Liver (tissue), 3 donors: ENCODE measurements at regions not wholly inside any gene's neighbourhood (a gene's known extent, or its start where the extent isn't known, plus 50 kb on each side); places are given as distances from the start of the nearest gene placed in this dataset.

Experiments used
- ATF3 ChIP-seq: IDR thresholded peaks from 2 replicates; pipeline ENCODE4 v1.6.1; 2016; ENCODE audit warnings: antibody characterized with exemption
- EGR1 ChIP-seq, 2 donors: IDR thresholded peaks; 2 replicates each; pipeline ENCODE4 v1.6.1; 2016 to 2018; ENCODE audit warnings: antibody characterized with exemption in 2 of 2, low read depth in 2 of 2
- FOXA1 ChIP-seq: IDR thresholded peaks from 2 replicates; pipeline ENCODE4 v1.6.1; 2016; ENCODE audit warnings: antibody characterized with exemption
- GABPA ChIP-seq, 2 donors: IDR thresholded peaks in 1 of 2; conservative IDR thresholded peaks in 1 of 2; 2 replicates each; pipeline ENCODE4 v1.6.1; 2016; ENCODE audit warnings: antibody characterized with exemption in 2 of 2, mild to moderate bottlenecking in 1 of 2, moderate library complexity in 1 of 2
- HNF4G ChIP-seq: IDR thresholded peaks from 2 replicates; pipeline ENCODE4 v1.6.1; 2016; ENCODE audit warnings: antibody characterized with exemption
- MAX ChIP-seq: IDR thresholded peaks from 2 replicates; pipeline ENCODE4 v1.6.1; 2016; ENCODE audit warnings: antibody characterized with exemption
- RAD21 ChIP-seq, 2 donors: IDR thresholded peaks; 2 replicates each; pipeline ENCODE4 v1.6.1; 2016; ENCODE audit warnings: antibody characterized with exemption in 2 of 2, mild to moderate bottlenecking in 2 of 2
- REST ChIP-seq: IDR thresholded peaks from 2 replicates; pipeline ENCODE4 v1.6.1; 2016; ENCODE audit warnings: antibody characterized with exemption, mild to moderate bottlenecking
- RXRA ChIP-seq, 2 donors: IDR thresholded peaks; 2 replicates each; pipeline ENCODE4 v1.6.1; 2017 to 2018; ENCODE audit warnings: antibody characterized with exemption in 2 of 2, mild to moderate bottlenecking in 1 of 2
- SP1 ChIP-seq: IDR thresholded peaks from 2 replicates; pipeline ENCODE4 v1.6.1; 2018; ENCODE audit warnings: antibody characterized with exemption, mild to moderate bottlenecking
- TAF1 ChIP-seq: conservative IDR thresholded peaks from 2 replicates; pipeline ENCODE4 v1.6.1; 2016; ENCODE audit warnings: antibody characterized with exemption, mild to moderate bottlenecking
- YY1 ChIP-seq: IDR thresholded peaks from 2 replicates; pipeline ENCODE4 v1.6.1; 2016; ENCODE audit warnings: antibody characterized with exemption, mild to moderate bottlenecking
- ZBTB33 ChIP-seq: IDR thresholded peaks from 2 replicates; pipeline ENCODE4 v1.6.1; 2016; ENCODE audit warnings: antibody characterized with exemption
- TF ChIP-seq, protein P1 (sequence below): fragments of 150-350 bp; IDR thresholded peaks from 2 replicates; pipeline ENCODE4 v1.5.1; 2017; ENCODE audit warnings: improper control_type of control experiment, low read depth, low read length; ENCODE audit not compliant: missing input control
- donor health status: healthy.
- donor health status: healthy.

GRCh38 chr1:233509526-233509925 is 104.4 kb upstream of the KCNK1 start:
- TF ChIP-seq TAF1 = no peak
- TF ChIP-seq, protein P1, sequence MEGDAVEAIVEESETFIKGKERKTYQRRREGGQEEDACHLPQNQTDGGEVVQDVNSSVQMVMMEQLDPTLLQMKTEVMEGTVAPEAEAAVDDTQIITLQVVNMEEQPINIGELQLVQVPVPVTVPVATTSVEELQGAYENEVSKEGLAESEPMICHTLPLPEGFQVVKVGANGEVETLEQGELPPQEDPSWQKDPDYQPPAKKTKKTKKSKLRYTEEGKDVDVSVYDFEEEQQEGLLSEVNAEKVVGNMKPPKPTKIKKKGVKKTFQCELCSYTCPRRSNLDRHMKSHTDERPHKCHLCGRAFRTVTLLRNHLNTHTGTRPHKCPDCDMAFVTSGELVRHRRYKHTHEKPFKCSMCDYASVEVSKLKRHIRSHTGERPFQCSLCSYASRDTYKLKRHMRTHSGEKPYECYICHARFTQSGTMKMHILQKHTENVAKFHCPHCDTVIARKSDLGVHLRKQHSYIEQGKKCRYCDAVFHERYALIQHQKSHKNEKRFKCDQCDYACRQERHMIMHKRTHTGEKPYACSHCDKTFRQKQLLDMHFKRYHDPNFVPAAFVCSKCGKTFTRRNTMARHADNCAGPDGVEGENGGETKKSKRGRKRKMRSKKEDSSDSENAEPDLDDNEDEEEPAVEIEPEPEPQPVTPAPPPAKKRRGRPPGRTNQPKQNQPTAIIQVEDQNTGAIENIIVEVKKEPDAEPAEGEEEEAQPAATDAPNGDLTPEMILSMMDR = no peak
- TF ChIP-seq HNF4G = no peak
- TF ChIP-seq ATF3 = no peak
- no peak for TF ChIP-seq FOXA1
- no peak for TF ChIP-seq YY1
- TF ChIP-seq MAX = no peak
- TF ChIP-seq REST = no peak
- no peak for TF ChIP-seq EGR1 (IDR thresholded peaks at IDR 0.05; ENCODE audit: low read depth in 2 of 2)
- TF ChIP-seq RAD21 (IDR thresholded peaks at IDR 0.05) = no peak
- no peak for TF ChIP-seq RXRA (IDR thresholded peaks at IDR 0.05)
- TF ChIP-seq SP1 = no peak
- TF ChIP-seq ZBTB33 = no peak
- TF ChIP-seq GABPA (IDR thresholded peaks at IDR 0.05 in 1 of 2, conservative IDR thresholded peaks at IDR 0.05 in 1 of 2) = no peak
